Neural cell (in vitro differentiated cells): ENCODE measurements at regions not wholly inside any gene's neighbourhood (a gene's known extent, or its start where the extent isn't known, plus 50 kb on each side); places are given as distances from the start of the nearest gene placed in this dataset.
A peak's percentile ranks its signal among the peaks of the same experiment; 100 is the strongest.

Experiments
- H2AFZ ChIP-seq: fragments of 200-600, 300-800 bp; sonication (generic), shearing (Covaris generic); 2 replicates; pipeline ENCODE4 v1.6.0; 2014; ENCODE audit warnings: low read depth, mild to moderate bottlenecking, antibody characterized with exemption, low read length, moderate library complexity
- H3F3A ChIP-seq: fragments of 200-600 bp; shearing (Covaris generic); 2 replicates; pipeline ENCODE4 v1.6.1; 2016; ENCODE audit warnings: mild to moderate bottlenecking, moderate library complexity, mixed read lengths, antibody characterized with exemption, low read length; ENCODE audit not compliant: insufficient read depth, poor library complexity, severe bottlenecking
- H3K27ac ChIP-seq: fragments of 200-600, 300-800 bp; sonication (generic), shearing (Covaris generic); 2 replicates; pipeline ENCODE4 v1.5.1; 2014; ENCODE audit warnings: mild to moderate bottlenecking, low read length, moderate library complexity
- H3K27me3 ChIP-seq: fragments of 300-800, 200-600 bp; sonication (generic), shearing (Covaris generic); 2 replicates; pipeline ENCODE4 v1.6.0; 2014; ENCODE audit warnings: mild to moderate bottlenecking, low read depth, low read length, moderate library complexity; ENCODE audit not compliant: insufficient read depth
- H3K36me3 ChIP-seq: fragments of 300-800, 200-600 bp; sonication (generic), shearing (Covaris generic); 2 replicates; pipeline ENCODE4 v1.5.1; 2014; ENCODE audit warnings: mild to moderate bottlenecking, antibody characterized with exemption, low read length, moderate library complexity; ENCODE audit not compliant: insufficient read depth
- H3K4me2 ChIP-seq: fragments of 300-800, 200-600 bp; sonication (generic), shearing (Covaris generic); 2 replicates; pipeline ENCODE4 v1.6.0; 2014; ENCODE audit warnings: mild to moderate bottlenecking, low read length
- H3K4me3 ChIP-seq: fragments of 300-800, 200-600 bp; sonication (generic), shearing (Covaris generic); 2 replicates; pipeline ENCODE4 v1.5.1; 2014; ENCODE audit warnings: mild to moderate bottlenecking, low read length, moderate library complexity
- H3K79me2 ChIP-seq: fragments of 200-600 bp; shearing (Covaris generic); replicated peaks from 2 replicates; pipeline ENCODE4 v1.6.0; 2014; ENCODE audit warnings: mild to moderate bottlenecking, low read length, moderate library complexity; ENCODE audit not compliant: insufficient read depth
- H3K9ac ChIP-seq: fragments of 300-800, 200-600 bp; sonication (generic), shearing (Covaris generic); 2 replicates; pipeline ENCODE4 v1.6.1; 2016; ENCODE audit warnings: mild to moderate bottlenecking, low read length, mixed read lengths
- H3K9me2 ChIP-seq: fragments of 200-600 bp; shearing (Covaris generic); 2 replicates; pipeline ENCODE4 v1.6.1; 2016; ENCODE audit warnings: mild to moderate bottlenecking, low read length, mixed read lengths; ENCODE audit not compliant: insufficient read depth
- H3K9me3 ChIP-seq: fragments of 200-600, 300-800 bp; sonication (generic), shearing (Covaris generic); 2 replicates; pipeline ENCODE4 v1.6.1; 2016; ENCODE audit warnings: mild to moderate bottlenecking, mixed run types, low read length, moderate library complexity, mixed read lengths
- H4K20me1 ChIP-seq: fragments of 200-600 bp; shearing (Covaris generic); 2 replicates; pipeline ENCODE4 v1.6.1; 2016; ENCODE audit warnings: mild to moderate bottlenecking, mixed run types; ENCODE audit not compliant: insufficient read depth
- CTCF ChIP-seq: fragments of 450-650 bp; IDR thresholded peaks from 2 replicates; pipeline ENCODE4 v1.5.1; 2014; ENCODE audit warnings: antibody characterized with exemption, mild to moderate bottlenecking, moderate library complexity; ENCODE audit not compliant: poor library complexity, severe bottlenecking
- EP300 ChIP-seq: fragments of 450-650 bp; conservative IDR thresholded peaks from 2 replicates; pipeline ENCODE4 v1.6.1; 2014; ENCODE audit warnings: antibody characterized with exemption, mild to moderate bottlenecking, moderate library complexity; ENCODE audit not compliant: poor library complexity, severe bottlenecking
- EZH2 ChIP-seq: fragments of 200-600, 300-800 bp; shearing (Covaris generic), sonication (generic); IDR thresholded peaks from 2 replicates; pipeline ENCODE4 v1.6.1; 2014; ENCODE audit warnings: antibody characterized with exemption, low read length, borderline replicate concordance, mild to moderate bottlenecking; ENCODE audit not compliant: insufficient read depth, poor library complexity, severe bottlenecking
- MXI1 ChIP-seq: fragments of 450-650 bp; conservative IDR thresholded peaks from 2 replicates; pipeline ENCODE4 v1.6.1; 2014; ENCODE audit warnings: antibody characterized with exemption, mild to moderate bottlenecking; ENCODE audit not compliant: poor library complexity, severe bottlenecking
- POLR2AphosphoS5 ChIP-seq: IDR thresholded peaks from 2 replicates; pipeline ENCODE4 v1.6.1; 2012
- RAD21 ChIP-seq: fragments of 450-650 bp; conservative IDR thresholded peaks from 2 replicates; pipeline ENCODE4 v1.6.1; 2014; ENCODE audit warnings: antibody characterized with exemption, mild to moderate bottlenecking, moderate library complexity
- REST ChIP-seq: IDR thresholded peaks from 2 replicates; pipeline ENCODE4 v1.6.1; 2012; ENCODE audit warnings: borderline replicate concordance
- SMC3 ChIP-seq: fragments of 450-650 bp; conservative IDR thresholded peaks from 2 replicates; pipeline ENCODE4 v1.6.1; 2014; ENCODE audit warnings: antibody characterized with exemption, mild to moderate bottlenecking, moderate library complexity; ENCODE audit not compliant: poor library complexity
- TAF1 ChIP-seq: IDR thresholded peaks from 2 replicates; pipeline ENCODE4 v1.6.1; 2012; ENCODE audit warnings: low read depth

DNA sequence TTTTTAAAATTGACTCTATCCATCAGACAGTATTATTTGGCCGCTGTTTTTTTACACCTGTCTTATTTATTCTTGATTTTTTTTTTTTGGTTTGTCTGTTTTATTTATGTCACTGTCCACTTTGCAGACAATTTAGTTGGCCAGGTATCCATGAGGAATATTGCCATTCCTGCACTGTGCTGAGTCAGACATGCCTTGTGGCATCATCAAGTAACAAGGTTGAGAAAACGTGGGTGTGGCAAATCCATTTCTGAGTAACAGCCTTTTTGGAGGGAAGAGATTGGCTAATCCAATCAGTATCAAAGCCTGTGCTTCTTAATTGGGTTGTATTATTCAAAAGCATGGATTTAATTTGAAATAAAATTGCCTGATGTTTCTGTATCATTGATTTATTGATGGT lies 463.1 kb downstream of the USP25 start:
- Histone ChIP-seq H3F3A (peaks cover 4% of the 10 kb centered on the region), H3K27ac (no peak overlapping the region), H3K4me3 (no peak overlapping the region), H3K36me3 (no peaks in the 10 kb centered on the region), H4K20me1 (no peaks in the 10 kb centered on the region), H3K79me2 (peaks cover 27% of the 10 kb centered on the region), H3K9me3 (no peaks in the 10 kb centered on the region), H3K9me2 (no peaks in the 10 kb centered on the region), H2AFZ (no peak overlapping the region), H3K27me3 (no peaks in the 10 kb centered on the region), H3K4me2 (no peak overlapping the region), H3K9ac (no peak overlapping the region)
- no peak for TF ChIP-seq RAD21
- no peak for TF ChIP-seq REST
- no peak for TF ChIP-seq MXI1
- TF ChIP-seq POLR2AphosphoS5, result no peak
- TF ChIP-seq TAF1, result no peak
- no peak for TF ChIP-seq EP300
- no peak for TF ChIP-seq EZH2
- TF ChIP-seq SMC3, result no peak
- no peak for TF ChIP-seq CTCF

GRCh38 chr21:16193496-16194094 lies 463.8 kb downstream of the USP25 start:
- no peaks in the 10 kb centered on the region for H3K9me2 ChIP-seq
- H4K20me1 ChIP-seq, result no peaks in the 10 kb centered on the region
- TF ChIP-seq POLR2AphosphoS5 (no peak), REST (no peak), MXI1 (no peak), CTCF (no peak), RAD21 (no peak), EZH2 (no peak), EP300 (no peak), TAF1 (no peak)
- H2AFZ ChIP-seq, result no peak overlapping the region
- H3K27me3 ChIP-seq, result no peaks in the 10 kb centered on the region
- peaks cover 4% of the 10 kb centered on the region for H3F3A ChIP-seq
- peaks cover 34% of the 10 kb centered on the region for H3K79me2 ChIP-seq
- no peak overlapping the region for H3K4me2 ChIP-seq
- no peak overlapping the region for H3K27ac ChIP-seq
- no peaks in the 10 kb centered on the region for H3K9me3 ChIP-seq
- no peak overlapping the region for H3K9ac ChIP-seq
- H3K36me3 ChIP-seq, result no peaks in the 10 kb centered on the region
- peak overlapping the region; percentile 45 for H3K4me3 ChIP-seq
